Ureter (tissue), 1 donor: ENCODE measurements at regions not wholly inside any gene's neighbourhood (a gene's known extent, or its start where the extent isn't known, plus 50 kb on each side); places are given as distances from the start of the nearest gene placed in this dataset.

Experiments
- DNase-seq: peaks from one replicate; pipeline ENCODE4 v3.0.0-alpha.2; 2020; ENCODE audit warnings: low spot score
- donor health status: DM: yes; HTN: yes; CAD: no.

GRCh38 chr5:89275066-89275855 lies 392.3 kb upstream of the MEF2C start:
- no peak for DNase-seq

GRCh38 chr5:89273289-89273688 lies 390.3 kb upstream of the MEF2C start:
- no peak for DNase-seq

- DNase-seq = no peak
Observed at GRCh38 chr5:89270901-89271300, 387.9 kb upstream of the MEF2C start.

GRCh38 chr5:89269721-89270120 lies 386.7 kb upstream of the MEF2C start:
- DNase-seq = no peak

GRCh38 chr5:89268460-89268859 lies 385.5 kb upstream of the MEF2C start:
- DNase-seq = no peak

- DNase-seq = no peak
Observed at GRCh38 chr5:89267788-89268187, 384.8 kb upstream of the MEF2C start.

GRCh38 chr5:89265511-89266179 lies 382.7 kb upstream of the MEF2C start:
- no peak for DNase-seq

GRCh38 chr5:89263846-89264245 lies 380.9 kb upstream of the MEF2C start:
- DNase-seq = no peak

GRCh38 chr5:89262030-89262429 lies 379.0 kb upstream of the MEF2C start:
- no peak for DNase-seq

GRCh38 chr5:89260254-89260653 lies 377.3 kb upstream of the MEF2C start:
- no peak for DNase-seq

- no peak for DNase-seq
Observed at GRCh38 chr5:89255845-89256463, 373.0 kb upstream of the MEF2C start.

GRCh38 chr5:89253666-89254352 lies 370.8 kb upstream of the MEF2C start:
- DNase-seq = no peak

- DNase-seq = no peak
Observed at GRCh38 chr5:89246864-89247263, 363.9 kb upstream of the MEF2C start.

- DNase-seq = no peak
Observed at GRCh38 chr5:89246252-89246651, 363.3 kb upstream of the MEF2C start.

GRCh38 chr5:89243611-89244010 lies 360.6 kb upstream of the MEF2C start:
- DNase-seq = no peak

GRCh38 chr5:89241186-89241585 lies 358.2 kb upstream of the MEF2C start:
- no peak for DNase-seq

- no peak for DNase-seq
Observed at GRCh38 chr5:89236900-89237299, 353.9 kb upstream of the MEF2C start.

- no peak for DNase-seq
Observed at GRCh38 chr5:89233462-89233861, 350.5 kb upstream of the MEF2C start.

- no peak for DNase-seq
Observed at GRCh38 chr5:89232139-89232603, 349.2 kb upstream of the MEF2C start.

- DNase-seq = no peak
Observed at GRCh38 chr5:89230178-89230577, 347.2 kb upstream of the MEF2C start.

- DNase-seq = no peak
Observed at GRCh38 chr5:89229331-89230070, 346.5 kb upstream of the MEF2C start.

GRCh38 chr5:89228355-89228754 lies 345.4 kb upstream of the MEF2C start:
- DNase-seq = no peak
